ENCODE measurements at regions not wholly inside any gene's neighbourhood (a gene's known extent, or its start where the extent isn't known, plus 50 kb on each side); places are given as distances from the start of the nearest gene placed in this dataset.
"Not testable (repeated sequence)": the region's sequence is repeated elsewhere in the genome, so short reads cannot be mapped to it uniquely, and the experiment has no call there.

DNA sequence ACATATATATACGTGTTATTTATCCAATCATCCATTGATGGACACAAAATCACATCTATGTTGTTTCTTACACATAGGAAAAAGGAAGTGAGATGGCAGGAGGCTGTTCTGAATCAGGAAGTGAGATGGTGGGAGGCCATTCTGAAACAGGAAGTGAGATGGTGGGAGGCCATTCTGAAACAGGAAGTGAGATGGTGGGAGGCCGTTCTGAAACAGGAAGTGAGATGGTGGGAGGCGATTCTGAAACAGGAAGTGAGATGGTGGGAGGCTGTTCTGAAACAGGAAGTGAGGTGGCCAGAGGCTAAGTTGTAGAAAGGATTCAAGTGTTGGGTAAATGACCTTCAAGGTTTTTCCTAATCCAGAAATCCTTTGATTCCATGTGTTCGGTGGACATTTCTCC is 921.5 kb downstream of the TYW1 start:
- Histone ChIP-seq H3K36me3 (replicated peaks) (no peaks in the 10 kb centered on the region), H3K4me3 (ENCODE audit: low read depth, low read length) (no peak overlapping the region), H3K27me3 (replicated peaks) (no peaks in the 10 kb centered on the region), H3K27ac (no peak overlapping the region)
- in situ Hi-C loops (cut with HindIII; ENCODE audit: low pct_ligation_motif_present, low sequenced_read_pairs), result no loop called here
- TF ChIP-seq, protein P1, sequence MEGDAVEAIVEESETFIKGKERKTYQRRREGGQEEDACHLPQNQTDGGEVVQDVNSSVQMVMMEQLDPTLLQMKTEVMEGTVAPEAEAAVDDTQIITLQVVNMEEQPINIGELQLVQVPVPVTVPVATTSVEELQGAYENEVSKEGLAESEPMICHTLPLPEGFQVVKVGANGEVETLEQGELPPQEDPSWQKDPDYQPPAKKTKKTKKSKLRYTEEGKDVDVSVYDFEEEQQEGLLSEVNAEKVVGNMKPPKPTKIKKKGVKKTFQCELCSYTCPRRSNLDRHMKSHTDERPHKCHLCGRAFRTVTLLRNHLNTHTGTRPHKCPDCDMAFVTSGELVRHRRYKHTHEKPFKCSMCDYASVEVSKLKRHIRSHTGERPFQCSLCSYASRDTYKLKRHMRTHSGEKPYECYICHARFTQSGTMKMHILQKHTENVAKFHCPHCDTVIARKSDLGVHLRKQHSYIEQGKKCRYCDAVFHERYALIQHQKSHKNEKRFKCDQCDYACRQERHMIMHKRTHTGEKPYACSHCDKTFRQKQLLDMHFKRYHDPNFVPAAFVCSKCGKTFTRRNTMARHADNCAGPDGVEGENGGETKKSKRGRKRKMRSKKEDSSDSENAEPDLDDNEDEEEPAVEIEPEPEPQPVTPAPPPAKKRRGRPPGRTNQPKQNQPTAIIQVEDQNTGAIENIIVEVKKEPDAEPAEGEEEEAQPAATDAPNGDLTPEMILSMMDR (IDR thresholded peaks at IDR 0.05; ENCODE audit: low read depth, low read length, missing control alignments), result no peak
- DNase-seq, result no peak

DNA sequence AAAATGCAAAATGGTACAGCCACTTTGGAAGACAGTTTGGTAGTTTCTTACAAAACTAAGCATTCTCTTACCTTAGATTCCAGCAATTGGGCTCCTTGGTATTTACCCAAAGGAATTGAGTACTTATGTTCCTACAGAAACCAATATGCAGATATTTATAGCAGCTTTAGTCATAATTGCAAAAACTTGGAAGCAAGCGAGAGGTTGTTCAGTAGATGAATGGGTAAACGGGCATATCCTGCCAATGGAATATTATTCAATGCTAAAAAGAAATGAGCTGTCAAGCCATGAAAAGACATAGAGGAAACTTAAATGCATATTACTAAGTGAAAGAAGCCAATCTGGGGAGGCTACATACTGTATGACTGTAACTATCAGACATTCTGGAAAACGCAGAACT is 926.7 kb downstream of the TYW1 start:
- no peak overlapping the region for H3K4me3 ChIP-seq (ENCODE audit: low read depth, low read length)
- no peaks in the 10 kb centered on the region for H3K27me3 ChIP-seq (replicated peaks)
- no peak overlapping the region for H3K27ac ChIP-seq
- in situ Hi-C loops (cut with HindIII; ENCODE audit: low pct_ligation_motif_present, low sequenced_read_pairs), result no loop called here
- no peak for DNase-seq
- TF ChIP-seq, protein P1 (IDR thresholded peaks at IDR 0.05; ENCODE audit: low read depth, low read length, missing control alignments), result no peak
- H3K36me3 ChIP-seq (replicated peaks), result no peaks in the 10 kb centered on the region

DNA sequence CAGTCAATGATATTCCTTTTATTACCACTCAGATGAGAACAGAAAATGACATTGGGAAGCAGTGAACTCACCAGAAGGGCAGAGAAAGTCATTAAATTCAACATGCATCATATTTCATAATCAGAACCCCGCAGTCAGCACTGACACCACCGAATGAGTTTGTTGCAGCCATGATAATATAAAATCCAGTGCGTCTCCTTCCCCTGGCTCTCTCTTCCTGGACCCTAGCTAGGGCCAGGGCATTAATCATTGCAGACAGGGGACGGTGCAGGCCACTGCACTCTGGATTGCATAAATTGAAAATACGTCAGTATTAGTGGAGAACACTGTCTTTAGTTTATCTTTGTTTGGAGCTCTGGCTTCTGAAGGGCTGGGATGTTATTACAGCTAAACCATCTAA is 931.5 kb downstream of the TYW1 start:
- Histone ChIP-seq H3K27me3 (replicated peaks) (no peaks in the 10 kb centered on the region), H3K36me3 (replicated peaks) (no peaks in the 10 kb centered on the region), H3K27ac (no peak overlapping the region), H3K4me3 (ENCODE audit: low read depth, low read length) (no peak overlapping the region)
- in situ Hi-C loops (cut with HindIII; ENCODE audit: low pct_ligation_motif_present, low sequenced_read_pairs), result no loop called here
- TF ChIP-seq, protein P1 (IDR thresholded peaks at IDR 0.05; ENCODE audit: low read depth, low read length, missing control alignments), result no peak
- no peak for DNase-seq

DNA sequence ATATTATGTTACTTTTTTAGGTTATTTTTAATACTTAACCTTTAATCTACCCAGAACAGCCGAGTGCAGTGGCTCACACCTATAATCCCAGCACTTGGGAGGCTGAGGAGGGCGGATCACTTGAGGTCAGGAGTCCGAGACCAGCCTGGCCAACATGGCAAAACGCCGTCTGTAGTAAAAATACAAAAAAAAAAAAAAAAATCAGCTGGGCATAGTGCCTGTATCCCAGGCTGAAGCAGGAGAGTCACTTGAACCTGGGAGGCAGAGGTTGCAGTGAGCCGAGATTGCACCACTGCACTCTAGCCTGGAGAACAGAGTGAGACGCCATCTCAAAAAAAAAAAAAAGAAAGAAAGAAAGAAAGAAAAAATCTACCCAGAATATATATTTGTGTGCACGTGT is 939.8 kb downstream of the TYW1 start:
- H3K36me3 ChIP-seq (replicated peaks); DNase-seq; in situ Hi-C loops (cut with HindIII; ENCODE audit: low pct_ligation_motif_present, low sequenced_read_pairs): not testable (repeated sequence)

DNA sequence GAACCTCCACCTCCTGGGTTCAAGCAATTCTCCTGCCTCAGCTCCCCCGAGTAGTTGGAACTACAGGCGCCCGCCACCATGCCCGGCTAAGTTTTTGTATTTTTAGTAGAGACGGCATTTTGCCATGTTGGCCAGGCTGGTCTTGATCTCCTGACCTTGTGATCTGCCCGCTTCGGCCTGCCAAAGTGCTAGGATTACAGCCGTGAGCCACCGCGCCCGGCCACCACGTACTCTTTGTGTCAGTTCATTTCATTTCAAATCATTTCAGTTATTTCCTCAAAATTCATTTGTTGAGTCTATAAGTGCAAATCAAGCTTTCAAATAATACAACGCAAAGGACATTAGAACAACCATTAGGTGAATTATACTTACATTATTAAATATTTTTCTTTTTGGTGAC is 943.8 kb downstream of the TYW1 start:
- in situ Hi-C loops (cut with HindIII; ENCODE audit: low pct_ligation_motif_present, low sequenced_read_pairs), result no loop called here

More for the DNA sequence above, 939.8 kb downstream of the TYW1 start:
- H3K27ac ChIP-seq; H3K4me3 ChIP-seq (ENCODE audit: low read depth, low read length); H3K27me3 ChIP-seq (replicated peaks): not testable (repeated sequence)

DNA sequence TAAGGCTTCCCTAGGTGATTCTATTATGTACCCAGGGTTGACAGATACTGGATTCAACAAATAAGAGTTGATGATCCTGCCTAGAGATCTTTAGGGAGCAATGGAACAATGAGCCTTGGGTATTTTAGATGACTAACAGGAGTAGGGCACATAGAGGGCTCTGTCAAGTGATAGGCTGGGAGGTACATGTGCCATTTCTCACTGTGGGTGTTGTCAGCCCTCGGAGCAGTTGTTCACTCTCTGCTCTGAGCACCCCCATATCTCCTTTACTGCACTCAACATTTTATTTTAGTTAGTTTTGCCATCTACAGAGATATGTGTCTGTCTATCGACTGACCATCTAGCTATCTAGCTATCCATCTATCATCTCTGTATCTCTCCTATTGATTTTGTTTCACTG is 950.6 kb downstream of the TYW1 start:
- in situ Hi-C loops (cut with HindIII; ENCODE audit: low pct_ligation_motif_present, low sequenced_read_pairs), result no loop called here
- DNase-seq, result no peak
- Histone ChIP-seq H3K27ac (no peak overlapping the region), H3K27me3 (replicated peaks) (no peaks in the 10 kb centered on the region), H3K36me3 (replicated peaks) (no peaks in the 10 kb centered on the region), H3K4me3 (ENCODE audit: low read depth, low read length) (no peak overlapping the region)
- TF ChIP-seq, protein P1 (IDR thresholded peaks at IDR 0.05; ENCODE audit: low read depth, low read length, missing control alignments), result no peak

More for the DNA sequence above, 943.8 kb downstream of the TYW1 start:
- H3K4me3 ChIP-seq (ENCODE audit: low read depth, low read length), result no peak overlapping the region
- DNase-seq, result no peak
- TF ChIP-seq, protein P1 (IDR thresholded peaks at IDR 0.05; ENCODE audit: low read depth, low read length, missing control alignments), result no peak
- no peaks in the 10 kb centered on the region for H3K27me3 ChIP-seq (replicated peaks)
- no peak overlapping the region for H3K27ac ChIP-seq
- H3K36me3 ChIP-seq (replicated peaks), result no peaks in the 10 kb centered on the region
